ENCODE measurements at regions not wholly inside any gene's neighbourhood (a gene's known extent, or its start where the extent isn't known, plus 50 kb on each side); places are given as distances from the start of the nearest gene placed in this dataset.

- TF ChIP-seq CTCF (IDR thresholded peaks at IDR 0.05) (no peak), EZH2 (IDR thresholded peaks at IDR 0.05; ENCODE audit: borderline replicate concordance, insufficient read depth, low read depth, low read length, poor library complexity, severe bottlenecking) (no peak)
Observed at GRCh38 chr3:177499779-177500423, 302.6 kb upstream of the TBL1XR1 start.
